ENCODE measurements at regions not wholly inside any gene's neighbourhood (a gene's known extent, or its start where the extent isn't known, plus 50 kb on each side); places are given as distances from the start of the nearest gene placed in this dataset.
"Not testable (repeated sequence)": the region's sequence is repeated elsewhere in the genome, so short reads cannot be mapped to it uniquely, and the experiment has no call there.

GRCh38 chr2:228425411-228426060 lies 244.0 kb upstream of the SPHKAP start:
- H3K4me2 ChIP-seq (ENCODE audit: low read length); DNase-seq; H4K8ac ChIP-seq (ENCODE audit: low read depth, low read length); H3K9ac ChIP-seq (ENCODE audit: low read length); H3K4me1 ChIP-seq (ENCODE audit: control insufficient read depth in 1 of 2, insufficient read depth in 2 of 2, low read length in 2 of 2); H2AK5ac ChIP-seq (ENCODE audit: low read length); H2BK120ac ChIP-seq (ENCODE audit: insufficient read depth, low read length, poor library complexity); H2BK12ac ChIP-seq (ENCODE audit: low read length); H3K79me1 ChIP-seq (ENCODE audit: low read length); H3K18ac ChIP-seq (ENCODE audit: low read length); H3K27ac ChIP-seq (ENCODE audit: low read depth, low read length); H2AFZ ChIP-seq (ENCODE audit: insufficient read depth, low read length, poor library complexity); H3K9me3 ChIP-seq (ENCODE audit: insufficient read depth, low read depth, low read length); H3K27me3 ChIP-seq (ENCODE audit: insufficient read depth, low read length); H3K14ac ChIP-seq (ENCODE audit: low read length); H3K23ac ChIP-seq (ENCODE audit: low read length); H3K79me2 ChIP-seq (ENCODE audit: control insufficient read depth, insufficient read depth, low read length, poor library complexity); H2BK5ac ChIP-seq (ENCODE audit: low read depth, low read length, poor library complexity); H3K4ac ChIP-seq (ENCODE audit: low read depth, low read length); H4K91ac ChIP-seq (ENCODE audit: low read depth, low read length); H3K4me3 ChIP-seq (ENCODE audit: low read depth, low read length); H3K36me3 ChIP-seq (ENCODE audit: control insufficient read depth in 1 of 2, insufficient read depth in 2 of 2, low read length in 2 of 2); H4K12ac ChIP-seq (ENCODE audit: low read depth, low read length): not testable (repeated sequence)
- no CpG with 5 or more reads among the region's 31 CpGs for whole genome bisulfite sequencing (ENCODE audit: extremely low coverage, insufficient coverage, insufficient read length)

DNA sequence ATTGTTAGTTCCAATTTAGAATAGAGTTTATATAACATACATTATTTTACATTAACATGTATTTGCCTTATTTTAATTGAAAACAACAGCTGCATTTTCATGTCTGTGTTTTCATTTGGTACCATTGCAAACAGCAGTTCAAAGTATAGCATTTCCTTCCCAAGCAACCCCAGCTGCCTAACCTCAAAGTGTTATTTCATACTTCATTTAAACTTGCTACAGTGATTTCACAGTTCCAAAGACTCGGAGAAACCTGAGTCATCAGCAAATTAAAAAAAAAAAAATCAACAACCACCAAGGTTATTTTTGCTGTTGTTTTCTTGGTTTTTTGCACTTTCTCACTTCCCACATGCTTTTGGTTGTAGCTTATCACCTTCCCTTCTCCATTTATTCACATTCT lies 236.5 kb upstream of the SPHKAP start:
- Histone ChIP-seq H3K9ac (ENCODE audit: low read length) (no peak overlapping the region), H3K9me3 (ENCODE audit: insufficient read depth, low read depth, low read length) (no peaks in the 10 kb centered on the region), H4K8ac (ENCODE audit: low read depth, low read length) (no peak overlapping the region), H4K91ac (ENCODE audit: low read depth, low read length) (no peak overlapping the region), H3K79me1 (ENCODE audit: low read length) (no peaks in the 10 kb centered on the region), H3K4me2 (ENCODE audit: low read length) (no peak overlapping the region), H3K36me3 (ENCODE audit: control insufficient read depth in 1 of 2, insufficient read depth in 2 of 2, low read length in 2 of 2) (no peaks in the 10 kb centered on the region), H3K4me3 (ENCODE audit: low read depth, low read length) (no peak overlapping the region), H3K4ac (ENCODE audit: low read depth, low read length) (no peak overlapping the region), H2BK5ac (ENCODE audit: low read depth, low read length, poor library complexity) (no peak overlapping the region), H2BK120ac (ENCODE audit: insufficient read depth, low read length, poor library complexity) (no peak overlapping the region), H3K23ac (ENCODE audit: low read length) (no peak overlapping the region), H3K4me1 (ENCODE audit: control insufficient read depth in 1 of 2, insufficient read depth in 2 of 2, low read length in 2 of 2) (no peaks in the 10 kb centered on the region), H3K18ac (ENCODE audit: low read length) (no peak overlapping the region), H4K12ac (ENCODE audit: low read depth, low read length) (no peak overlapping the region), H3K27me3 (ENCODE audit: insufficient read depth, low read length) (no peaks in the 10 kb centered on the region), H2AFZ (ENCODE audit: insufficient read depth, low read length, poor library complexity) (no peak overlapping the region), H3K14ac (ENCODE audit: low read length) (no peak overlapping the region), H3K79me2 (ENCODE audit: control insufficient read depth, insufficient read depth, low read length, poor library complexity) (no peaks in the 10 kb centered on the region), H2BK12ac (ENCODE audit: low read length) (no peak overlapping the region), H3K27ac (ENCODE audit: low read depth, low read length) (no peak overlapping the region), H2AK5ac (ENCODE audit: low read length) (no peak overlapping the region)
- no CpG with 5 or more reads among the region's 1 CpG for WGBS (ENCODE audit: extremely low coverage, insufficient coverage, insufficient read length)
- DNase-seq, result no peak

DNA sequence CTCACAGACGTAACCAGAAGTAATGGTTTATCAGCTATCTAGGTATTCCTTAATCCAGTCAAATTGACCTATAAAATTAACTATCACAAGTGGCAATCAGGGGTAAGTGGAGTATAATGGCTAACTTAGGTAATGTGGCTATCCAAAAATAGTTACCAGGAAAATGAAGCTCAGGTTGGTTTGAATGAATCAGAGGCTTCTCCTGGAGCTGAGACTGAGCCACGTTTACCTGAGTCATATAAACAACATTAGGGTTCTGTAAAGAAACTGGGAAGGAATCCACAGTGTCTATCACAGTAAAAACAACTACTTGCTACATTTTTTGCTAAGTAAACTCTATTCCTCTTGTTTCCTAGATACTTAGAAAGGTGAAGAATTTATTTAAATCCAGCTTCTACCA lies 236.0 kb upstream of the SPHKAP start:
- H4K8ac ChIP-seq (ENCODE audit: low read depth, low read length), result no peak overlapping the region
- H4K12ac ChIP-seq (ENCODE audit: low read depth, low read length), result no peak overlapping the region
- H3K27me3 ChIP-seq (ENCODE audit: insufficient read depth, low read length), result no peaks in the 10 kb centered on the region
- H2BK5ac ChIP-seq (ENCODE audit: low read depth, low read length, poor library complexity), result no peak overlapping the region
- no peak overlapping the region for H3K14ac ChIP-seq (ENCODE audit: low read length)
- no peak for DNase-seq
- H2AK5ac ChIP-seq (ENCODE audit: low read length), result no peak overlapping the region
- H3K27ac ChIP-seq (ENCODE audit: low read depth, low read length), result no peak overlapping the region
- no peak overlapping the region for H3K4me2 ChIP-seq (ENCODE audit: low read length)
- no peaks in the 10 kb centered on the region for H3K9me3 ChIP-seq (ENCODE audit: insufficient read depth, low read depth, low read length)
- H3K4me3 ChIP-seq (ENCODE audit: low read depth, low read length), result no peak overlapping the region
- no CpG with 5 or more reads among the region's 2 CpGs for WGBS (ENCODE audit: extremely low coverage, insufficient coverage, insufficient read length)
- no peak overlapping the region for H2AFZ ChIP-seq (ENCODE audit: insufficient read depth, low read length, poor library complexity)
- H3K4ac ChIP-seq (ENCODE audit: low read depth, low read length), result no peak overlapping the region
- no peak overlapping the region for H3K23ac ChIP-seq (ENCODE audit: low read length)
- no peak overlapping the region for H2BK120ac ChIP-seq (ENCODE audit: insufficient read depth, low read length, poor library complexity)
- H3K36me3 ChIP-seq (ENCODE audit: control insufficient read depth in 1 of 2, insufficient read depth in 2 of 2, low read length in 2 of 2), result no peaks in the 10 kb centered on the region
- H3K9ac ChIP-seq (ENCODE audit: low read length), result no peak overlapping the region
- H3K18ac ChIP-seq (ENCODE audit: low read length), result no peak overlapping the region
- H2BK12ac ChIP-seq (ENCODE audit: low read length), result no peak overlapping the region
- no peak overlapping the region for H4K91ac ChIP-seq (ENCODE audit: low read depth, low read length)
- no peaks in the 10 kb centered on the region for H3K4me1 ChIP-seq (ENCODE audit: control insufficient read depth in 1 of 2, insufficient read depth in 2 of 2, low read length in 2 of 2)
- no peaks in the 10 kb centered on the region for H3K79me1 ChIP-seq (ENCODE audit: low read length)
- H3K79me2 ChIP-seq (ENCODE audit: control insufficient read depth, insufficient read depth, low read length, poor library complexity), result no peaks in the 10 kb centered on the region

- Histone ChIP-seq H3K9ac (ENCODE audit: low read length) (no peak overlapping the region), H2BK12ac (ENCODE audit: low read length) (no peak overlapping the region), H3K4me3 (ENCODE audit: low read depth, low read length) (no peak overlapping the region), H3K23ac (ENCODE audit: low read length) (no peak overlapping the region), H3K9me3 (ENCODE audit: insufficient read depth, low read depth, low read length) (no peaks in the 10 kb centered on the region), H4K8ac (ENCODE audit: low read depth, low read length) (no peak overlapping the region), H3K36me3 (ENCODE audit: control insufficient read depth in 1 of 2, insufficient read depth in 2 of 2, low read length in 2 of 2) (no peaks in the 10 kb centered on the region), H3K14ac (ENCODE audit: low read length) (no peak overlapping the region), H4K12ac (ENCODE audit: low read depth, low read length) (no peak overlapping the region), H3K4me2 (ENCODE audit: low read length) (no peak overlapping the region), H3K27me3 (ENCODE audit: insufficient read depth, low read length) (no peaks in the 10 kb centered on the region), H4K91ac (ENCODE audit: low read depth, low read length) (no peak overlapping the region), H3K4ac (ENCODE audit: low read depth, low read length) (no peak overlapping the region), H3K79me1 (ENCODE audit: low read length) (no peaks in the 10 kb centered on the region), H3K79me2 (ENCODE audit: control insufficient read depth, insufficient read depth, low read length, poor library complexity) (no peaks in the 10 kb centered on the region), H2AK5ac (ENCODE audit: low read length) (no peak overlapping the region), H2BK120ac (ENCODE audit: insufficient read depth, low read length, poor library complexity) (no peak overlapping the region), H2AFZ (ENCODE audit: insufficient read depth, low read length, poor library complexity) (no peak overlapping the region), H3K4me1 (ENCODE audit: control insufficient read depth in 1 of 2, insufficient read depth in 2 of 2, low read length in 2 of 2) (no peaks in the 10 kb centered on the region), H3K18ac (ENCODE audit: low read length) (no peak overlapping the region), H2BK5ac (ENCODE audit: low read depth, low read length, poor library complexity) (no peak overlapping the region), H3K27ac (ENCODE audit: low read depth, low read length) (no peak overlapping the region)
- no CpG with 5 or more reads among the region's 1 CpG for WGBS (ENCODE audit: extremely low coverage, insufficient coverage, insufficient read length)
- DNase-seq, result no peak
Observed at GRCh38 chr2:228410061-228410460, 228.6 kb upstream of the SPHKAP start.

Data from trophoblast cell (in vitro differentiated cells and primary cell).